HT1080 (cell line): ENCODE measurements at regions not wholly inside any gene's neighbourhood (a gene's known extent, or its start where the extent isn't known, plus 50 kb on each side); places are given as distances from the start of the nearest gene placed in this dataset.
"Not testable (repeated sequence)": the region's sequence is repeated elsewhere in the genome, so short reads cannot be mapped to it uniquely, and the experiment has no call there.

Experiments
- DNase-seq: peaks from one replicate; pipeline ENCODE4 v3.0.0-alpha.2; 2015; ENCODE audit warnings: low read depth

DNA sequence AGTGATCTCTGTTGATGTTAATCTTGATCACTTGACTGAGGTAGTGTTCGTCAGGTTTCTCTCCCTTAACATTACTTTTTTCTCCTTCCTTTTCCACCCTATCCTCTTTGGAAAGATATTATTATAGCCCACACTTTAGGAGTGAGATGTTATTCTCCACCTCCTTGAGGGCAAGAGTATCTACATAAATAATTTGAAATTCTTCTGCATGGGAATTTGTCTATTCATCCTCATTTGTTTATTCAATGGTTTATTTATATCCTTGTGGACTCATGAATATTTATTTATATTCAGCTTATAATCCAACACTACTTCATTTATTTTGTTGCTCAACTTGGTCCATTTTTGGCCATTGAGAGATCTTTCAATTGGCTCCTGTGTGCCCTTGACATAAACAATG, 750.4 kb downstream of the EPHA4 start:
- no peak for DNase-seq

DNA sequence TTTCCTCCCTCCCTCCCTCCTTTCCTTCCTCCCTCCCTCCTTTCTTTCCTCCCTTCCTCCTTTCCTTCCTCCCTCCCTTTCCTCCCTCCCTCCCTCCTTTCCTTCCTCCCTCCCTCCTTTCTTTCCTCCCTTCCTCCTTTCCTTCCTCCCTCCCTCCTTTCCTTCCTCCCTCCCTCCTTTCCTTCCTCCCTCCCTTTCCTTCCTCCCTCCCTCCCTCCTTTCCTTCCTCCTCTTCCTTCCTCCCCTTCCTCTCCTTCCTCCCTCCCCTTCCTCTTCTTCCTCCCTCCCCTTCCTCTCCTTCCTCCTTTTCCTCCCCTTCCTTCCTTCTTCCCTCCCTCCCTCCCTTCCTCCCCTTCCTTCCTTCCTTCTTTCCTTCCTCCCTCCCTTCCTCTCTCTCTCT, 748.5 kb downstream of the EPHA4 start:
- not testable (repeated sequence) for DNase-seq

DNA sequence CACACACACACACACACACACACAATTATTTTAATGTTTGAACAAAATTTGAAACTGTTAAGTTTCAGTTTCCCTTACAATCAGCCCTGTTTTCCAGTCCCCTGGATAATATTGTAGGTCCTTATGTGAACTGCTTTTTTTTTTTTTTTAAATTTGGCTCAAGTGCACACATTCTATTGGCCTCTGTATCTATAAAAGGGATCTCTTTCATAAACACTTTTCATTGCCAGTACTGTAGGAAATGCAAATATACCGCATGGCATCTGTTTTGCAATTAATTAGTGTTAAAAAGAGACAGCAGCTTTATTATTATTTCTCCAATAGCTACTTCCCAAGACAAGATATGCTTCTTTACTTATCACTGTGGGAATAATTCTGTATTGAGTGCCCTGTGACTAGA, 738.7 kb downstream of the EPHA4 start:
- DNase-seq, result no peak

DNA sequence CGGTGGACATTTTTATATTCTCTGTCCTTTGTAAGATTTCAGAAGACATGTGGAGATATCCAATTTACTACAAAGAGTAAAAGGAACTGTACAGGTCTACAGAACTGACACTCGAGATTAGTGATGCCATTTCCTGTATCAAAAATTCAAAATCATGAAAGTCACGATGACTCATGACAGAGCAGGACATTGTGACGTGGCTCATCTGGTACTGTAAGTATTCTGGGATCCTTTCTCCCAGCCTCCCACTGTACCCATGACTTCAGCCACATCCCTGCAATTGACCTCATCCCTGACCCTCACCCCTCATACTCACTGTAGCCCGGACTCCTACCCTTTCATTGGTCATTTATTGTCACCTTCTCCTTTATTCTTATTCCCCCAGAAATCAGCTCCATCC, 736.5 kb downstream of the EPHA4 start:
- peak; percentile 75 for DNase-seq

DNA sequence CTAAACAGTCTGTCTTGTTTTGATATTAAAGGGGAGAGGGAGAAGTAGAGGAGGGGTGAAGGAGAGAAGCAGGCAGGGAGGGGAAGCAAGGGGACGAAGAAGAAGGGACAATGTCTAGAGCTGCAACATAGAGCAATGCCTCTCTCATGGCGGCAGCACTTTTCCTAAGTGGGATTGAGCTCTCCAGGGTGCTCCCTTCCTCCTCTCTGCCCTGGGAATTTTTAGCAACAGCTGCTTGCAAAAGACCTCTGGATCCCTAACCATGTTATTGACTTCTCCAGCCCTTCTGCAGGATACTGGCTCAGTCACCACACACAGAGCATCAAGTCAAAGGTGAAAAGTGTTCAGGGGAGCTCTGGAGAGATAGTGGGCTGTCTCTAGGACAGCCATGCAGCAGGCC, 734.9 kb downstream of the EPHA4 start:
- no peak for DNase-seq

DNA sequence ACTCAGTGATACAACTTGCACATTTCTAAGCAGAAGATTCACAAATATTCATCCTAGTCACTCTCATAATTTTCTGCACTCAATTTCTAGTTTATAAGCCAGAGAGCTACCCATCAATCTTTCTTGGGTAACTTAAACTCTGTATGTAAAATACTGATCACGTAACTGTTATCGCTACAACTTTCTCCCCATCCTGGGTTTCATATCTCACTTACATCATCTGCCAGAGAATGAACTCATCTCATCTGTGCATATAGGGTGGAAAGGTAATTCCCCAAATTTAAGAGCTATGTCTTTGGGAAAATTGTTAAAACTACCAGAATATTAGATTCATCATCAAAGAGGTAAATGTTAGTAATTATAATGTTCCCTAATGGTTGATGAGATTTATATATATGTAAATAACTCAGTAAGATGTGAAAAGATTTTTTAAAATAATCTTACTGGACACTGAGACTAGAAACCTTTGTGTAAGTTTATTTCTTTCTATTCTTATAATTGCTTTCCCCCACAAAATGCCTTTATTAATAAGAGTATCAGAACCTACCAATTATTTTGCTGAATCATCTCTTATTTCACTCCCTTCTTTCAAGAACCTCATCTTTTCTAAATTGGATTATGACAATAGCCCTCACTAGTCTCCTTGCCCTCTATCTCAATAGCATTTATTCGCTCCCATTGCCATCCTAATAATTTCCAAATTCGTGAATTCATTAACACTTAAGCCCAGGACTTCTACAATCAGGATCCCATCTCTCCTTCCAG, 729.0 kb downstream of the EPHA4 start:
- no peak for DNase-seq

DNA sequence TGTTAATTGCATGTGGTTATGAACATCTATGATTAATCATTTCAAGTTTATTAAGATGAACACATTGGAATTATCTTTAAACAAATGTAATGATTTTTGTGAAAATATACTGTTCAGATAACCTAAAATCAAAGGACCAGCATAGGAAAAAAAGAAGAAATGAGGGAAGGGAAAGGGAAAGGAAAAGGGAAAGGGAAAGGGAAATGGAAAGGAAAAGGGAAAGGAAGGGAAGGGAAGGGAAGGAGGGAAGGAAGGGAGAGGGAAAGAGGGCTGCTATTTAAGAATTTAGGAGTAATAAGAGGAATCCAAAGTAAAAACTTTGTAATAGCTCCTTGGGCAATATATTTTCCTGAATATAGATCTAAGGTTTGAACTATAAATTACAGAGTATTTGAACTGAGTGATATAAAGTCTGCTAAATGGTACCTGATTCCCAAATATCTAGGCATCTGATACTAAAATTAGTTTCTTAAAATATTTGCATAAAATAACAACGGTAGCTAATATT, 726.3 kb downstream of the EPHA4 start:
- DNase-seq, result no peak

DNA sequence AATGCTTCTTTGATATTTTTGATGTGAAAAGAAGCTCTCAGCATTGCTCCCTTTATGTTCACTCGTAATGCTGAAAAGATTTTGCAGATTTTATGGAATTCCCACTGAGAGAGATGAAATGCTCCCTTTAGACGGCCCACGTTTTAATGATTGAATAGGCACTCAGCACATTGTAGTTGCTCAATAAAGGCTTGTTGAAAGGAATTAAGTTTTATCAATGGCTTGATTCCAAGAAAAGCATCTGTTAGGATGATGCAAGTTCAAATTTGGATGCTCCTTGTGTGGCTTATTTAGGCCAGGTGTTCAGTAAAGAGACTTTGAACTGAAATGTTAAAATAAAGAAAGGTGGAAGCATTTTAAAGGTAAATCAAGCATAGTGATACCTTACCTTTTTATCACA, 725.1 kb downstream of the EPHA4 start:
- DNase-seq, result no peak

DNA sequence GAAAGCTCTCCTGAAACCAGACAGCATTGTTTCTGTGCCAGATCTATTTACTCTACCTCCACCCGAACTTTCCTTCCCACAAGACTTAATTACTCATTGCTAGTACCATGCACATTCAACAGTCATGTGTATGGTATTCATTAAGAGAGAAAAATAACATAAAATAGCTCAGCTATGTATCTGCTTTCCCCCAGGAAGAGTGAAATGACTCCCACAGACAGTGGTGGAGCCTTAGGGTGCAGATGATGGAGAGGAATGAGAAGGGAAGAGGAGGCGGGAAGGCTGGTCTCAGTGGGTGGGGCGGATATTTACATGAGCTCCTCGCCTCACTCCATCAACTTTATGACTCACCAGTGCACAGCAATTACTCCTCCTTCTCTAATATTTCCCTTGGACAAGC, 724.5 kb downstream of the EPHA4 start:
- peak; percentile 88 for DNase-seq

DNA sequence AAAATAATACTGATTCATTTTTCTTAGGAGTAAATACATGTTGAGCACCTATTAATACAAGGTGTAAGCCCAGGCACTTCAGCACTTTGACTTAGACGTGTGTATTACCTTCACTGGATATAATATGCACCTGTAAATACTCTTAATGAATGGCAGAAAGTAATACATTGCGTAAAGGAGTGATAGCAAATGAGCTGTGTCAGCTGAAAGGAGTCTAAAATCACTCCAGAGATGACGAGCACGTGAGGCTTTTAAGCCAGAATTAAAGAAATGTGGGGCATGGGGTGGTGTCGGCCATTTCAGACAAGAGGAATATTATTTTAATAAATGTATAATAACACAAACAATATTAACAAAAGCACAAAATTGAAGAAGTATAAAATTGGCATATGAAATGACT, 722.7 kb downstream of the EPHA4 start:
- no peak for DNase-seq

DNA sequence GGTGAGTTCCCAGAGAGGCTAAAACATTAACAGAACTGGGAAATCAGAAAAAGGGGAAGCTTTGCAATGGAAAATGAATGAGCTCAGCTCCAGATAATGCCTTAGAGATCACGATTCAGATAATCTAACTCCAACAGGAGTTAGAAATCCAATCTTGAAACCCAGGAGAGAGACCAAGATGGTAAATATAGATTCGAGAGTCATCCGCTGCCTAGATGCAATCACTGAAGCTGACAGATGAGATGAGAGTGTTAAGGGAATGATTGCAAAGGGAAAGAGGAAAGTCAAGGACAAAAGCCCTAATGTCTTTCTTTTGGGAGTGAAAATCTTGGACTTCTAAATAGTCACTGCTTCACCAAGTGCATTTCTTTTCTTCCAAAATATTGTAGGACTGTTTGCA, 722.0 kb downstream of the EPHA4 start:
- no peak for DNase-seq

DNA sequence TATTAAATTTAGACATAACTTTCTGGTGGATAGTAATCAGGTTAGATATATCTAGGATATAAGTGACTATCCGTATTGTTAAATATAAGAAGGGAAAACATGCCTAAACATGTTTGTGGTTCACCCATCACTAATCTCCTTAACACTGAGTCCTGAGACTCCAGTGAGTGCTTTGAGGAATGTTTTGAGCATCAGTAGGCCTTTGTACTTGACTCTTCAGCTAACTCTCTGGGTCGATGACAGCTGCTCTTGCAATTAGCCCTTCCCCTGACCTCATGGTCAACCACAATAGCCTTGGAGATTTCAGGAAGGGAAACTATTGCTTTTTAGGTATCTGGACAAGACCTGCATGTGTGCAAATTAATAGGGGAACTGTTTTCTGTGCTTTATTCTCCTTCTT, 716.8 kb downstream of the EPHA4 start:
- DNase-seq, result peak; percentile 30

DNA sequence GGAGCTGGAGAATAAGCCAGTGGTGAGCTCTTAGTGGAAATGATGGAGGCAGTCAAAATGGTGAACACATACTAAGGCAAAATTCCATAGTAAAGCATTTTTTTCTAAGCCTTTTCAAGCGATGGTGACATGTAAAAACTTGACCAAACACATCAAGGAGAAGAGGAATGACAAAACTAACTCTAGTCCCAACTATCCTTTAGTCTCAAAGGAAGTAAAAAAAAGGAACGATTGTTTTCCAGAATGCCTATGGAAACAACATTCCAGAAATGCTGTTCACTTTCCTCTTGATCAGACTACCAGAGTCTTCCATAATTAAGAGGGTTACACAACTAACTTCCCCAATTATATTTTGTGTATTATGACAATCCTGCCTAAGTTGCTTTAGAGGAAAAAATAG, 715.6 kb downstream of the EPHA4 start:
- DNase-seq, result no peak

DNA sequence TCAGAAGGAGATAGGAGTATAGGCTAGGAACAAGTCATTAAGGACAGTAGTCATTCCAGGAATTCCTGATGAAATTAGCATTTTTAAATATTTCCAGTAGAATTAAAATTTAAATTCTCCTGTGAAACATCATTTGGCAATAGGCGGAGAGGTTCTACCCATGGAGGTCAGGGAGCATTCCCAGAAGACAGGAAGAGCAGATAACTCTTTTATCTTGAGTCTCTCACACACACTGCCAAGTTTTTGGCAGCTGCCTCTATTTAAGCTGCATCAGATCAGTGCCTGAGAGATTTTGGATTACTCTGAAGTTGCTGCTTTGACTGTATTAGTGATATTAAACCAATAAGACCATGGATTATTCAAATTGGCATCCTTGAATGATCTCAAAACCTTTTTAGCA, 714.7 kb downstream of the EPHA4 start:
- DNase-seq, result no peak

DNA sequence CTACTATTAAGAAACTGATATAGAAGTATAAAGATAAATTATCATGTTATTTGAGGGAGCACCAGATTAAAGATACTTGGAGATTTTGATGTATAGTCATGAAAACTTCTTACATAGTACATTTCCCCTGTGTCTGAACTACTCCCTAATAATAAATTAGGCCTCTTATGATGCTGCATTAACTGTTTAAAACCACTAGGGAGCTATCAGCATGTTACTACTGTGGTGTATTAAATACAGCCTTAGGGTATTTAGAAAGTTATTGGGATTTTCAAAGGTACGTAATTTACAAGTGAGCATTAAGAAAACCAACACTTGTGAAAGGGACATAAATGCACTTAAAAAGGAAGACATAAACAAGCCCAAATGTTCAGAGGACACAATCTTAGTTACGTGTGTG, 714.0 kb downstream of the EPHA4 start:
- DNase-seq, result no peak

DNA sequence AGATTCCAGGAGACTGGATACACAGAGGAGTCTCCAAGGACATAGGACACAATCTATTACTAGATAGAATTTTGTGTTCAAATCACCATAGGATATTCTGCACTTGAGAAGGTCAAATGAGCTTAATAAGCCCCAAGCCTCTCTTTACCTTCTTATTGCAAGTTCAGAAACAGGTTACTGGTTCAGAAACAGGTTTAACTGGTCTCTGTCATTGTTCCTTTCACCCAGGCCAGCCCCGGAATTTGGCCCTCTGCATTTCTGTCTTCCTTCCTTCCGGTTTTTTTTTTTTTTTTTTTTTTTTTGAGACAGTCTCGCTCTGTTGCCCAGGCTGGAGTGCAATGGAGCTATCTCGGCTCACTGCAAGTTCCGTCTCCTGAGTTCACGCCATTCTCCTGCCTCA, 700.2 kb downstream of the EPHA4 start:
- no peak for DNase-seq

DNA sequence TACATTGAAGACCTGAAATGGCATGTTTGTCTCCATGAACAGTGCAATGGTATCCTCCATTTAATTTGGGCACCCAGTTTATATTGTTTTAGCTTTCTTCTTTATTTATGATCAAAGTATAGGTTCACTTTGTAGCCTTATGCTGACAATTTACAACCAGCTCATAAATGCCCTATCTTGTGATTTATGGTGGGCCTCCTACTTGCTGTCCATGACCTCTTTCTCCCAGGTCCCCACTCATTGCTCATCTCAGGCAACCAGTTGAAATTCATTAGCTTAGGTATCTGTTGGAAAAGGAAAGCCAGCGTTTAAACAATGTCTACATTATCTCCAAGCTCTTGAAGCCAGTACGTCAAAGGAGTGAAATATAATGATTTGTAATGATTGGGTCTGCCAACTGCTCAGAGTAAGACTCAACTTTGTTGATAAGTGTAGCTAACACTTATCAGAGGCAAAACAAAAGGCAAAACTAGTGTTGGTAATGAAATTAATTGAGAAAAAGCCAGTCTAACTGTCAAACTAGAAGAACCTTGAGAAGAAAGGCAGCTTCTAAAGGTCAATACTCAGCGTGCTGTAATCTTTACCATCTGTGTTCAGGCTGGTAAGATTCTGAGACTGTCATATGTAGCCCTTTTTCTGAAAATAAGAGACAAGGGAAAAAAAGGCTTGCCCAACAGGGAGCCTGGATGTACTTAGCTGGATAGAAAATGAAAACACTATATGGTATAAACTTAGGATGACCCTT, 695.9 kb downstream of the EPHA4 start:
- no peak for DNase-seq

DNA sequence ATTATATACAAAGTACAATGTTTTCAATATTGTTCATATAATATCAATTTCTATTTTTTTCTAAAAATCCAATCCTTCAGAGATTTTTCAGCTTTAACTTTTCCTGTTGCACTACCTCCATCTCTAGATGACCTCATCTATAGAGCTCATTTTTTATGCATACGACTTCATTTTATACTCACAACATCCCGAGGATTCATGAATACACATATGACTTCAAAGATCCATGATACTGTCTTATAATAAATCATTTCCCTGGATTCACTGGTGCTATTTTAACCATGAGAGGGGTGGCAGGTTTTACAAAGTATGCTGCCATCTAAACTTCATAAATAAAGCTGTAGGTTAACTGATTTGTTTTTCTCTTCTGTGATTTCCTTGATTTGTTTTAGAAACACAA, 694.6 kb downstream of the EPHA4 start:
- no peak for DNase-seq

DNA sequence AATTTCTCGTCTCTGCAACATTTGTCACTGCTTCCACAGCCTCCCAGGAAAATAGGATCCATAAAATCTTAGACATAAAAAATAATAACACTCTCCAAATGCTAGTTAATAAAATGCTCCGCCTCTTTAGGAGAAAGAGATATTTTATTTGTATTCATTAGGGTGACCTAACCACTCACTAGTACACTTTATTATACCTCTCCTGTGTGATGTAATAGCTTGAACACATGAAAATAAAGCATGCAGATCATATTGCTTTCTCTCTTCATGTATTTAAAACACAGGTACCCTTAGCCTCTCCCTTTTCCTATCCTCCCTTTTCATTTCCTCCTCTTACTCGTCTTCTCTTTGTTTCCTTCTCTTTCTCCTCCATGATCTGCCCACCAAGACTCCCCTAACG, 694.2 kb downstream of the EPHA4 start:
- no peak for DNase-seq

DNA sequence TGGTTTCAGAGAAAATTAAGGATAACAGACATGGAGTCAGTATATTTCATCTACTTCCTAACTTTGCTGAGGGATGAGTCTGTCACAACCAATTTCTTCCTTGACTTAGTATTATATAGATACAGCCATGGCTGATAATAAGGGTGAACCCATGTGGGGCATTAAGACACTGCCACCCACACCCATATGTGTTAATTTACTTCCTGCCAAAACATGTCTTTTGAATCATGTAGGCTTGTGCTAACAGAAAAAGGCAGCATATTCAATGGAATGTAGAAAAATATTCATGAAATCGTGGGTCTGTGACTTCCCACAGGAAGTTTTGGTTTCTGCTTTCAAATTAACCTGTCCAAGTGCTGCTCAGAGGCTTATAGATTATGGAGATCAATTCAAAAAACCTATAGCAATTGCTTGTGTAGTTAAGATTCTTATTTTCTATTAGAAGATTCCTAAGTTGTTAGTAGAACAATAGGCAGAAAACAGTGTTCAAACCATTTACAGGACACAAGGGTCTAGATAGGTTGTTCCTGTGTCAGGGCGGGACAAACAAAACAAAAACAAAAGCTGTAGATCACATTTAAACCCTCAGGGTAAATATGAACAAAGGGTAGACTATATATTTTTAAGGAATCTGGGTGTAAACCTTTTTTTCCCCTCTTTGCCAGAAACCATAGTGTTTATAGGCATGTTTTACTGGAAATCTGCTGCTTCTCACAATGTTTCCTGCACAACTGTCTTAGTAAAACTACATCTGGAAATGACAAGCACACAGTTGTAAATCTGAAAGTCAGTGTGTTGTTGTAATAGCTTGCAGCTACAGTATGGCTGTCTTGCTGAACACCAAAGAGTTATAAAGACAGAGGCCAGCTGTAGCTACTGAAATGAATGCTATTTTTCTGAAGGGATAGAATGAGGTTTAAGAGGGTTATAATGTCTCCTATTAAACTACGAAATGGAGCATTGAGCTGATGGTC, 691.2 kb downstream of the EPHA4 start:
- DNase-seq, result no peak

DNA sequence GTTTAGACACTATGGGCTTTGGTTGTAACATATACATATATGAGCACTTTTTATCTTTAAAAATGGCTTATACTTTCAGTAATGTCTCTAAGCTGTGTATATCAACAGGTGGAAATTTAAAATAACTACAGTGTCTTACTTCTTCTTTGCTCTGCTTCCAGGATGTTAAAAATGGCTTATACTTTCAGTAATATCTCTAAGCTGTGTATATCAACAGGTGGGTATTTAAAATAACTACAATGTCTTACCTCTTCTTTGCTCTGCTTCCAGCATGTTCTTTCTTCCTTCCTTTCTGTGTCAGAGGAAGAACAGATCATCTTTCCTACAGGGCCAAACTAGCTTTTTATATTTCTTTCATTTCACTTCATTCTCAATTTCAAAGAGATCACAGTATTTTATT, 689.6 kb downstream of the EPHA4 start:
- no peak for DNase-seq

DNA sequence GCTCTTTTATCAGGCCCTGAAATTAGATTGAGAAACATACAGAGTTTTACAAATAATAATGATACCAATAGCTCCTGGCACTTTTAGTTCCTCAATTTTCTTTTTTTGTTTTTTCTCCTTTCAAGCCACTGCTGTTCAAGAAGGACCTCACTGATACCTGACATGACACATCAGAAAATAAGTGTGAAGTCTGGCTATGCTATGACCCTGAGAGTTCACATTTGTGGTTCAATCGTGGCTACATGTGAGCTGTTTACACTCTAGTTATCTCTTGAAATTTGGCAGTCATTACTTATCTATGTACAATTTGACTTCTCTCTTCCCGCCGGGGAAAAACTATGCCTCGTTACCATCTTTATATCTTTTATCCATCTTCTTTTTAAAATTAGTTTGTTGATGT, 686.5 kb downstream of the EPHA4 start:
- no peak for DNase-seq
